HUES64 (cell line): ENCODE measurements at regions not wholly inside any gene's neighbourhood (a gene's known extent, or its start where the extent isn't known, plus 50 kb on each side); places are given as distances from the start of the nearest gene placed in this dataset.

Experiments
- H3K27ac ChIP-seq: 2 replicates; pipeline ENCODE4 v1.7.0; 2013; ENCODE audit warnings: low read depth, low read length, inconsistent platforms
- H3K27me3 ChIP-seq: 2 replicates; pipeline ENCODE4 v1.6.1; 2013; ENCODE audit warnings: mild to moderate bottlenecking, low read length; ENCODE audit not compliant: insufficient read depth
- H3K36me3 ChIP-seq: 2 replicates; pipeline ENCODE4 v1.6.1; 2013; ENCODE audit warnings: mild to moderate bottlenecking, low read length; ENCODE audit not compliant: insufficient read depth
- H3K4me1 ChIP-seq: 2 replicates; pipeline ENCODE4 v1.6.1; 2013; ENCODE audit warnings: mild to moderate bottlenecking, low read length, moderate library complexity; ENCODE audit not compliant: insufficient read depth
- H3K4me3 ChIP-seq: 2 replicates; pipeline ENCODE4 v1.5.1; 2013; ENCODE audit warnings: mild to moderate bottlenecking, low read length, moderate library complexity
- H3K9ac ChIP-seq: 2 replicates; pipeline ENCODE4 v1.6.1; 2013; ENCODE audit warnings: mild to moderate bottlenecking, low read depth, low read length
- H3K9me3 ChIP-seq: 2 replicates; pipeline ENCODE4 v1.6.1; 2013; ENCODE audit warnings: low read depth, low read length; ENCODE audit not compliant: insufficient read depth
- WGBS: fragments of 150-250, 120-280 bp; methylation state at CpG from one replicate; pipeline ENCODE4 v1.1.7; 2013; ENCODE audit warnings: missing lambda C conversion rate; 5-methylcytosine and 5-hydroxymethylcytosine counted together

GRCh38 chr11:79822766-79823165 is 381.9 kb upstream of the TENM4 start:
- Histone ChIP-seq H3K4me1 (no peaks in the 10 kb centered on the region), H3K27me3 (no peaks in the 10 kb centered on the region), H3K9me3 (no peaks in the 10 kb centered on the region), H3K9ac (no peak overlapping the region), H3K4me3 (no peak overlapping the region), H3K27ac (no peak overlapping the region), H3K36me3 (no peaks in the 10 kb centered on the region)
- 100% methylated on average over 2 of the region's 3 CpGs for WGBS

GRCh38 chr11:79813551-79813950 is 372.7 kb upstream of the TENM4 start:
- no peaks in the 10 kb centered on the region for H3K4me1 ChIP-seq
- WGBS = 70% methylated on average over 3 of the region's 3 CpGs
- H3K27ac ChIP-seq = no peak overlapping the region
- no peaks in the 10 kb centered on the region for H3K9me3 ChIP-seq
- H3K4me3 ChIP-seq = no peak overlapping the region
- H3K36me3 ChIP-seq = no peaks in the 10 kb centered on the region
- H3K27me3 ChIP-seq = no peaks in the 10 kb centered on the region
- no peak overlapping the region for H3K9ac ChIP-seq

- Histone ChIP-seq H3K27me3 (no peaks in the 10 kb centered on the region), H3K36me3 (no peaks in the 10 kb centered on the region), H3K4me3 (no peak overlapping the region), H3K4me1 (no peaks in the 10 kb centered on the region), H3K27ac (no peak overlapping the region), H3K9me3 (no peaks in the 10 kb centered on the region), H3K9ac (no peak overlapping the region)
- 89% methylated on average over 2 of the region's 2 CpGs for WGBS
Measured at GRCh38 chr11:79809487-79809886, 368.7 kb upstream of the TENM4 start.

GRCh38 chr11:79807506-79807905 is 366.7 kb upstream of the TENM4 start:
- no peaks in the 10 kb centered on the region for H3K27me3 ChIP-seq
- no peaks in the 10 kb centered on the region for H3K36me3 ChIP-seq
- 85% methylated on average over 2 of the region's 2 CpGs for WGBS
- H3K4me1 ChIP-seq = no peaks in the 10 kb centered on the region
- 0 out of 2 replicates have a peak, but pooled peaks cover 5% of the 10 kb centered on the region for H3K9me3 ChIP-seq
- H3K27ac ChIP-seq = no peak overlapping the region
- no peak overlapping the region for H3K9ac ChIP-seq
- H3K4me3 ChIP-seq = no peak overlapping the region

GRCh38 chr11:79796704-79797103 is 355.9 kb upstream of the TENM4 start:
- Histone ChIP-seq H3K4me3 (no peak overlapping the region), H3K9me3 (no peaks in the 10 kb centered on the region), H3K9ac (no peak overlapping the region), H3K27ac (no peak overlapping the region), H3K4me1 (no peaks in the 10 kb centered on the region), H3K36me3 (no peaks in the 10 kb centered on the region), H3K27me3 (no peaks in the 10 kb centered on the region)
- WGBS = 85% methylated on average over 1 of the region's 1 CpG

GRCh38 chr11:79794484-79795393 is 353.9 kb upstream of the TENM4 start:
- Histone ChIP-seq H3K9ac (no peak overlapping the region), H3K4me3 (no peak overlapping the region), H3K27me3 (no peaks in the 10 kb centered on the region), H3K27ac (no peak overlapping the region), H3K9me3 (no peaks in the 10 kb centered on the region), H3K36me3 (no peaks in the 10 kb centered on the region), H3K4me1 (no peaks in the 10 kb centered on the region)
- WGBS = 81% methylated on average over 4 of the region's 4 CpGs

GRCh38 chr11:79794057-79794456 is 353.2 kb upstream of the TENM4 start:
- no peaks in the 10 kb centered on the region for H3K9me3 ChIP-seq
- H3K9ac ChIP-seq = no peak overlapping the region
- WGBS = 85% methylated on average over 3 of the region's 3 CpGs
- H3K4me1 ChIP-seq = no peaks in the 10 kb centered on the region
- no peak overlapping the region for H3K4me3 ChIP-seq
- no peaks in the 10 kb centered on the region for H3K27me3 ChIP-seq
- no peaks in the 10 kb centered on the region for H3K36me3 ChIP-seq
- no peak overlapping the region for H3K27ac ChIP-seq

GRCh38 chr11:79786961-79787360 is 346.1 kb upstream of the TENM4 start:
- Histone ChIP-seq H3K4me1 (no peaks in the 10 kb centered on the region), H3K9ac (no peak overlapping the region), H3K36me3 (no peaks in the 10 kb centered on the region), H3K27me3 (no peaks in the 10 kb centered on the region), H3K4me3 (no peak overlapping the region), H3K27ac (no peak overlapping the region), H3K9me3 (no peaks in the 10 kb centered on the region)
- no CpG with 5 or more reads among the region's 1 CpG for WGBS

GRCh38 chr11:79783833-79784232 is 343.0 kb upstream of the TENM4 start:
- H3K4me1 ChIP-seq = no peaks in the 10 kb centered on the region
- H3K36me3 ChIP-seq = no peaks in the 10 kb centered on the region
- H3K4me3 ChIP-seq = no peak overlapping the region
- 78% methylated on average over 3 of the region's 4 CpGs for WGBS
- no peaks in the 10 kb centered on the region for H3K27me3 ChIP-seq
- H3K9me3 ChIP-seq = no peaks in the 10 kb centered on the region
- no peak overlapping the region for H3K27ac ChIP-seq
- H3K9ac ChIP-seq = no peak overlapping the region

- H3K27me3 ChIP-seq = no peaks in the 10 kb centered on the region
- H3K4me3 ChIP-seq = no peak overlapping the region
- no peak overlapping the region for H3K9ac ChIP-seq
- H3K36me3 ChIP-seq = no peaks in the 10 kb centered on the region
- WGBS = 0% methylated on average over 1 of the region's 1 CpG
- no peaks in the 10 kb centered on the region for H3K4me1 ChIP-seq
- H3K9me3 ChIP-seq = no peaks in the 10 kb centered on the region
- no peak overlapping the region for H3K27ac ChIP-seq
Measured at GRCh38 chr11:79768343-79768742, 327.5 kb upstream of the TENM4 start.

- WGBS = 81% methylated on average over 2 of the region's 3 CpGs
- Histone ChIP-seq H3K27me3 (no peaks in the 10 kb centered on the region), H3K4me3 (no peak overlapping the region), H3K36me3 (no peaks in the 10 kb centered on the region), H3K27ac (no peak overlapping the region), H3K9ac (no peak overlapping the region), H3K4me1 (no peaks in the 10 kb centered on the region), H3K9me3 (no peaks in the 10 kb centered on the region)
Measured at GRCh38 chr11:79762279-79762921, 321.6 kb upstream of the TENM4 start.
